SK-N-MC (cell line): ENCODE measurements at regions not wholly inside any gene's neighbourhood (a gene's known extent, or its start where the extent isn't known, plus 50 kb on each side); places are given as distances from the start of the nearest gene placed in this dataset.

Experiments used
- DNase-seq: peaks from one replicate; pipeline ENCODE4 v3.0.0-alpha.2; 2011; ENCODE audit warnings: low read depth, low spot score
- H3K27ac ChIP-seq: fragments of 200-600 bp; sonication (generic); 2 replicates; pipeline ENCODE4 v1.5.1; 2016; ENCODE audit warnings: mixed run types
- H3K36me3 ChIP-seq: fragments of 200-600 bp; sonication (generic); 2 replicates; pipeline ENCODE4 v1.6.1; 2017; ENCODE audit warnings: antibody characterized with exemption, low read length, mixed read lengths; ENCODE audit not compliant: insufficient read depth
- H3K4me3 ChIP-seq: fragments of 200-600 bp; sonication (generic); 2 replicates; pipeline ENCODE4 v1.5.1; 2016
- H3K9ac ChIP-seq: fragments of 200-600 bp; sonication (generic); 2 replicates; pipeline ENCODE4 v1.8.0; 2017; ENCODE audit warnings: mixed run types, mixed read lengths; ENCODE audit not compliant: insufficient read length
- H3K9me3 ChIP-seq: fragments of 200-600 bp; sonication (generic); 2 replicates; pipeline ENCODE4 v1.6.1; 2017; ENCODE audit warnings: low read depth, mild to moderate bottlenecking, antibody characterized with exemption, low read length, moderate library complexity, mixed read lengths
- EZH2 ChIP-seq: fragments of 200-600 bp; sonication (generic); IDR thresholded peaks from one replicate; pipeline ENCODE4 v1.6.1; 2017; ENCODE audit warnings: antibody characterized with exemption
- FOXP2 ChIP-seq: optimal IDR thresholded peaks from 2 replicates; pipeline ENCODE3; 2011; ENCODE audit warnings: mild to moderate bottlenecking, moderate library complexity; ENCODE audit not compliant: insufficient read depth; ENCODE audit errors: extremely low read length, control extremely low read depth
- POLR2AphosphoS5 ChIP-seq: IDR thresholded peaks from 2 replicates; pipeline ENCODE4 v1.6.1; 2012; ENCODE audit warnings: mild to moderate bottlenecking, low read depth, low read length, borderline replicate concordance

- no peak overlapping the region for H3K4me3 ChIP-seq
- H3K9ac ChIP-seq = no peak overlapping the region
- no peaks in the 10 kb centered on the region for H3K9me3 ChIP-seq
- no peaks in the 10 kb centered on the region for H3K36me3 ChIP-seq
- no peak for DNase-seq
- TF ChIP-seq FOXP2 (no peak), EZH2 (no peak), POLR2AphosphoS5 (no peak)
- H3K27ac ChIP-seq = no peak overlapping the region
Observed at GRCh38 chr11:81224396-81224795, 1509.3 kb downstream of the FAM181B start.

- Histone ChIP-seq H3K36me3 (no peaks in the 10 kb centered on the region), H3K27ac (no peak overlapping the region), H3K9me3 (no peaks in the 10 kb centered on the region), H3K4me3 (no peak overlapping the region), H3K9ac (no peak overlapping the region)
- no peak for DNase-seq
- no peak for TF ChIP-seq POLR2AphosphoS5
- TF ChIP-seq EZH2 = no peak
- TF ChIP-seq FOXP2 = no peak
Observed at GRCh38 chr11:81222491-81222890, 1511.2 kb downstream of the FAM181B start.

- no peak for DNase-seq
Observed at GRCh38 chr11:81220146-81220895, 1513.3 kb downstream of the FAM181B start.

GRCh38 chr11:81219661-81220060 lies 1514.0 kb downstream of the FAM181B start:
- no peaks in the 10 kb centered on the region for H3K9me3 ChIP-seq
- TF ChIP-seq POLR2AphosphoS5 = no peak
- no peak for TF ChIP-seq FOXP2
- TF ChIP-seq EZH2 = no peak

More at GRCh38 chr11:81220146-81220895, 1513.3 kb downstream of the FAM181B start:
- H3K36me3 ChIP-seq = no peaks in the 10 kb centered on the region
- no peak overlapping the region for H3K4me3 ChIP-seq
- no peak overlapping the region for H3K27ac ChIP-seq
- H3K9me3 ChIP-seq = no peaks in the 10 kb centered on the region
- no peak overlapping the region for H3K9ac ChIP-seq
- no peak for TF ChIP-seq POLR2AphosphoS5
- no peak for TF ChIP-seq EZH2
- TF ChIP-seq FOXP2 = no peak

GRCh38 chr11:81218440-81218839 lies 1515.2 kb downstream of the FAM181B start:
- Histone ChIP-seq H3K9ac (no peak overlapping the region), H3K36me3 (no peaks in the 10 kb centered on the region), H3K27ac (no peak overlapping the region), H3K4me3 (no peak overlapping the region), H3K9me3 (no peaks in the 10 kb centered on the region)
- DNase-seq = no peak
- no peak for TF ChIP-seq FOXP2
- no peak for TF ChIP-seq POLR2AphosphoS5
- no peak for TF ChIP-seq EZH2

More at GRCh38 chr11:81219661-81220060, 1514.0 kb downstream of the FAM181B start:
- Histone ChIP-seq H3K36me3 (no peaks in the 10 kb centered on the region), H3K9ac (no peak overlapping the region), H3K4me3 (no peak overlapping the region), H3K27ac (no peak overlapping the region)
- DNase-seq = no peak

GRCh38 chr11:81211050-81211449 lies 1522.6 kb downstream of the FAM181B start:
- no peaks in the 10 kb centered on the region for H3K9me3 ChIP-seq
- TF ChIP-seq FOXP2 (no peak), POLR2AphosphoS5 (no peak), EZH2 (no peak)
- no peak overlapping the region for H3K27ac ChIP-seq
- no peak overlapping the region for H3K4me3 ChIP-seq
- H3K36me3 ChIP-seq = no peaks in the 10 kb centered on the region
- H3K9ac ChIP-seq = no peak overlapping the region
- no peak for DNase-seq

GRCh38 chr11:81207421-81208054 lies 1526.1 kb downstream of the FAM181B start:
- DNase-seq = no peak
- Histone ChIP-seq H3K36me3 (no peaks in the 10 kb centered on the region), H3K9me3 (no peaks in the 10 kb centered on the region), H3K9ac (no peak overlapping the region), H3K4me3 (no peak overlapping the region), H3K27ac (no peak overlapping the region)
- TF ChIP-seq POLR2AphosphoS5 = no peak
- TF ChIP-seq EZH2 = no peak
- TF ChIP-seq FOXP2 = no peak

GRCh38 chr11:81203876-81204275 lies 1529.8 kb downstream of the FAM181B start:
- TF ChIP-seq POLR2AphosphoS5 (no peak), EZH2 (no peak), FOXP2 (no peak)
- H3K9ac ChIP-seq = no peak overlapping the region
- no peaks in the 10 kb centered on the region for H3K36me3 ChIP-seq

More at GRCh38 chr11:81203876-81204275, 1529.8 kb downstream of the FAM181B start:
- no peaks in the 10 kb centered on the region for H3K9me3 ChIP-seq
- H3K4me3 ChIP-seq = no peak overlapping the region
- DNase-seq = no peak
- no peak overlapping the region for H3K27ac ChIP-seq
